Anterior cingulate cortex (tissue), 58 donors: ENCODE measurements at regions not wholly inside any gene's neighbourhood (a gene's known extent, or its start where the extent isn't known, plus 50 kb on each side); places are given as distances from the start of the nearest gene placed in this dataset.

ENCODE experiments used
- DNase-seq, 58 donors: peaks; one replicate each; lab custom pipeline; 2025; lab: John Stamatoyannopoulos, UW

- DNase-seq = no peak
These were observed 66.9 kb upstream of the LRATD1 start for GRCh38 chr2:14565666-14566065.

- no peak for DNase-seq
These were observed 65.0 kb upstream of the LRATD1 start for GRCh38 chr2:14567561-14567960.

GRCh38 chr2:14569294-14569693 is 63.2 kb upstream of the LRATD1 start:
- no peak for DNase-seq

GRCh38 chr2:14572633-14573032 is 59.9 kb upstream of the LRATD1 start:
- DNase-seq = no peak

GRCh38 chr2:14577843-14578242 is 54.7 kb upstream of the LRATD1 start:
- DNase-seq = no peak
